GM21619 (cell line): ENCODE measurements at regions not wholly inside any gene's neighbourhood (a gene's known extent, or its start where the extent isn't known, plus 50 kb on each side); places are given as distances from the start of the nearest gene placed in this dataset.
"Not testable (repeated sequence)": the region's sequence is repeated elsewhere in the genome, so short reads cannot be mapped to it uniquely, and the experiment has no call there.

Experiments used
- ATAC-seq: cut with Tn5 transposase; IDR thresholded peaks from one replicate; pipeline ENCODE4 v1.9.1; 2021; ENCODE audit not compliant: unreplicated experiment

DNA sequence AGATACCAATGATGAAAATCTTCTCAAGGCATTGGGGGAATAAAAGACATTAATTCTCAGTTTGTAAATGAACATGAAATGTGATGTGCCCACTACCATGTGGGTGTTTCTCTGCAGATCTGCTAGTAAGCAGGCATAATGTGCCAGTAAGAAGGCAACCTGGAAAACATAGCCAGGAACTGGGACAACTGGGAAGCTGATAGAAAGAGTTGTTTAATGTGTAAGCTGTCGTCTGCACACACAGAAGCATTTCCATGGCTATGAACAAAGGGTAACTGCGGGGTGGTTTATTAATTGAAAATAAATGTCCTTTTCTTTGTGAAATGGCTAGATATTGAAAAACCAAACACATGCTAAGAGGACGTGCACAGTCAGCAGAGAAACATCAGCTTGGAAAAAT, 52.0 kb downstream of the ZC3H11B start:
- no peak for ATAC-seq

DNA sequence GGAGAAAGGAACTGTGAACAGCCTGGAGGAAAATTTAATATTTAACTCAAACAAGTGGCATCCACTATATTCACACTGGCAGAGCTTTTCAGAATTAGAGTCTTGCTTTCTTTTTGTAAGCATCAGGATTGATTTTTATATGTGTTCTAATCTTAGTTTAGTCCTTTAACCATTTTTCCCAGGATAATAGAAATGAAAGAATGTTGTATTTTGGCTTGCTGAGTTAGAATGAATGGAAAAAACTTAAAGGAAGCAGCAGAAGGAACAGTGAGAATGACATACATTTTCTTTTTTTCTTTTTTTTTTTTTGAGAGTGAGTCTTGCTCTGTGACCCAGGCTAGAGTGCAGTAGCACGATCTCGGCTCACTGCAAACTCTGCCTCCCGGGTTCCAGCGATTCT, 53.0 kb downstream of the ZC3H11B start:
- no peak for ATAC-seq

DNA sequence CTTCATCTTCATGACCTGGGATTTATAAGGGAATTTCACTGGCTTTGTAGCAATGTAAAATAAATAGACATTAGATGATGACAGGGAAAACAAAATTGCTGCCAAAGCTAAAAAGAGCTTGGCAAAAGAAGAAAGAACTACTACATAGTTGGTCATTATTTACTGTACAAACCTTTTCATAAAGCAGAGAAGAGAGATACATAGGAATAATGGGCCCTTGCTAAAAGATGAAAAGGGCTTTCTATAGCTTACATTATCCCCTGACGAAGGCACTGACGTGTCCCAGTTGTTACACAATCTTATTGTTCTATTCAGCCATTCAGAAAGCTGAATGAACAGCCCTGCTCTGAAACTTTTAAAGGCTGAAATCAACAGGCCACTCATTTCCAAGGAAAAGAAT, 57.1 kb downstream of the ZC3H11B start:
- ATAC-seq: no peak

DNA sequence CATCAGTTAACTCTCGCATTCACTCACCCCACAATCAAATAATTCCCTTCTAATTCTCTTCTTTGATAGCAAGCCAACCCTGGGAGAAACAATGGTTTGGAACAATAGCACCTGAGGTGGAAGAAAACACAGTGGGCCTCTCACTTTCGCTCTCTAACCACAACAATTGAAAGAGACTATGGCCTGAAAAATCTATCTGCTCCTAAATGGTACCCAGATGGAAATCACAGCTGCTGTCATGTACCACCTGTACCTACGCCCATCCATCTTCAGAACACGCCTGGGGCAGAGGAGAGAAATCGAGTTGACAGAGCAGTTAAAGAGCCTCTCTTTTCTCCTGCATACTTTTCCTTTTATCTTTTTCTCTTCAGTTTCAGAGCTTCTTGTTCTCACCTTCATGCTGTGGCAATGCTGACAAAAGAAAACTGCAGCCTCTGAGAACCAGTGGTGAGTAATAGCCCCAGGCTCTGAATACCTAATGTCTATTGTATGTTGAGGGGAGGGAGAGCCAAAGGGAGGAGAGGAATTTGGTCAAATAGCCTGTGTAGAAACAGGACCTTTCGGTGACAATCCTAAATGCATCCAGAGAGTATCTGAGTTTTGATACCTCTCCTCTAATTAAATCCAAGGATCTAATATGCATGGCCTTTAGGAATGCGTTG, 57.7 kb downstream of the ZC3H11B start:
- no peak for ATAC-seq

DNA sequence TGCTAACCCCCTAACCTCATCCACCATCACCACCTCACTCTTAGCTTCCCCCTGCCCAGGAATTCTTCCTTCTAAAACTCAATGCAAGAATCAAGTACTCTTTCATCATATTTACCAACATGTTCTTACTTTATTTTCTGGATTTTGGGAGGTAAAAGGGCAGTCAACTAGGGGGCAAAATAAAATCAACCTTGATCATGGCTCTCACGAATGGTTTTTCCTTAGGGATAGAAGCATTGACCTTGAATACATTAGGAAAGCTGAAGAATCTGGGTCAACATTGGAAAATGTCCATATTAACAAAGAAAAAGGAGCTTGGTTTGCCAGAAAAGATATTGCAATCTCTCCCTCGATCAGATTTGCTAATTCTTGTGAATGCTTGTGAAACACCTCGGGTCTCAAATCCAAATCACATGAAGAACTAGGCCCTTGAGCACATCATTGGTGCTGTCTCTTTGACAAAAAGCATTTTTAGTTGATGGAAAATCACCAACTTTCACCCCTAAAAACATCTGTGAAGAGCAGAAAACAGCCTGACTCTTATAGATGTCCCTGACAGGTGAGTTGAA, 58.9 kb downstream of the ZC3H11B start:
- no peak for ATAC-seq

DNA sequence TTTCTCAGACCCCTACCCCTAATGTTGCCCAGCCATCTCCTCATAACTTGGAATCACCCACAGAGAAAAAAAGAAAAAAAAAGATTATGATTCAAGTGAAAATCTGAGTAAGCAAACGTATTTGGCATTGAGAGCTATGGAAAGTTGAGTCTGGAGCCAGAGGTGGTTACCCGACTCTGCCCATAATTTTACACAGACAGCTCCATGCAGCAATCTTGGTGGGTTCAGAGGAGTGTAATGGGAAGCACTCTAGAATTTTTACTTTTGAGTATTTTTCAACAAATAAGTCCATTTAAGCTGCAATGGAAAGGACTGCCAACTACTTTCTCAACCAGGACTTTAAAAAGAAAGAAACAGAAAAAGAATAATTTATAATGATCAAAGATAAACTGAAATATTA, 62.7 kb downstream of the ZC3H11B start:
- ATAC-seq: no peak

DNA sequence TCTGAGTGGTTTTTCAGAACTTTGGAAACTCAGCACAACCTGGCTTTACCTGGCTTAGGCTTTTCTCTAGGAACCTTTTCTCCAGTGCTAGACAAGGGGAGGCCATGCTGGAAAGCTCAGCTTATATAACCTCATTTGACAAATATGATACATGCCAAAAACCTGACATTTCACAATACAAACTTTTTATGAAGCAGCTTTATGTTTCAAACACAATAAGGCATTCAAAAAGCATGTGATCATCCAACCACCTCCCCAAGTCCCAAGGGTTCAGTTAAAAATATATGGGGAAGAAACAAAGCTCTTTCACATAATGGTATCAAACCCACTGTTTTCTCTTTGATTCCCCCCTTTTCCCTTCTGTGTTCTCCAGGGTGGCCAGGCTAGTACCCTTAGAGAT, 63.7 kb downstream of the ZC3H11B start:
- no peak for ATAC-seq

DNA sequence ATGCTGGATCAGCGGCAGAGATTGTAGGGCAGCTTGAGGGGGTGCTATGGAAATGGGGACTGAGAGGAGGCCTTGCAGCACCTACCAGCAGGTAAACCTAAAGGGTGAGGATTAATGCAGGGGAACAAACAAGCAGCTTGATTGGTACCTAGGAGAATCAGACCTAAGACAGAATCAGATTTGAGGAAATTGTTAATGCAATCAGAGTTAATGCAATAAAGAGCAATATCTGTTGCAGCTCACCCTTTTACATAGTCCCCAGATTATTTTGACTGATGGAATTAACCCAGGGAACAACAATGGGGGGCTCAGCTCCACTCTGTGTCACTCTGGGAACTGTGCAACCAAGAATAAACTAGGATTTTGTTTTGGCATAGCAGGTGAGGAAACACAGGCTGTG, 64.5 kb downstream of the ZC3H11B start:
- no peak for ATAC-seq

DNA sequence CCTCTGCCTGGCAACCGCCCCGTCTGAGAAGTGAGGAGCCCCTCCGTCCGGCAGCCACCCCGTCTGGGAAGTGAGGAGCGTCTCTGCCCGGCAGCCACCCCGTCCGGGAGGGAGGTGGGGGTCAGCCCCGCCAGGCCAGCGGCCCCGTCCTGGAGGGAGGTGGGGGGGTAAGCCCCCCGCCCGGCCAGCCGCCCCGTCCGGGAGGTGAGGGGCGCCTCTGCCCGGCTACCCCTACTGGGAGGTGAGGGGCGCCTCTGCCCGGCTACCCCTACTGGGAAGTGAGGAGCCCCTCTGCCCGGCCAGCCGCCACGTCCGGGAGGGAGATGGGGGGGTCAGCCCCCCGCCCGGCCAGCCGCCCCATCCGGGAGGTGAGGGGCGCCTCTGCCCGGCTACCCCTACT, 67.1 kb downstream of the ZC3H11B start:
- not testable (repeated sequence) for ATAC-seq

DNA sequence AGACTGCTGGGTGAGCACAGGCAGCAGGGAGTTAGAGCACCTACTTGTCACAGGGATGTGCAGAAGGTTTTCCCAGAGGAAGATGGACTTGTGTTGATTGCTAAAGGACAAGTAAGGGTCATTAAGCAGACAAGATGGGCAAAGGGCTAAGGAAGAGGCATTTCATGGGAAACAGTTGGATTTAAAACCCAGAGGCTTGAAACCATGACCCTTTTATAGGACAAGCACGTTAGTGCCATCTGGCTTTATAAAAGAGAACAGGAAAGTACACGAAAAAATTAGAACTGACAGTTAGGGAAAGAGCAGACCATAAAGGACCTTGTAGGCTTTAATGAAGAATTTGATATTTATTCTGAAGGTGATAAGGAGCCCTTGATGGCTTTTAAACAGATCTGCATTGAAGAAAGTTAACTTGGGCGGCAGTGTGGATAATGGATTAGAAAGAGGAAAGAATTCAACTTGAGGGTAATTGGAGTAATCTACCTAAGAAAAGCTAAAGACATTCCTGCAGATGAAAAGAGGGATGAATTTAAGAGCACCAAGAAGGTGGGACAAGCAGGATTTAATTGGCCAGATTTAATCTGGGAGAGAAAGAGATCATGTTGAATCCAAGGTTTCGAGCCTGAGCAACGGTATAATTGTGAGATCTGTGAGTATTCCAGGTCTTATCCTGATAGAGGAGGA, 68.6 kb downstream of the ZC3H11B start:
- ATAC-seq: no peak

DNA sequence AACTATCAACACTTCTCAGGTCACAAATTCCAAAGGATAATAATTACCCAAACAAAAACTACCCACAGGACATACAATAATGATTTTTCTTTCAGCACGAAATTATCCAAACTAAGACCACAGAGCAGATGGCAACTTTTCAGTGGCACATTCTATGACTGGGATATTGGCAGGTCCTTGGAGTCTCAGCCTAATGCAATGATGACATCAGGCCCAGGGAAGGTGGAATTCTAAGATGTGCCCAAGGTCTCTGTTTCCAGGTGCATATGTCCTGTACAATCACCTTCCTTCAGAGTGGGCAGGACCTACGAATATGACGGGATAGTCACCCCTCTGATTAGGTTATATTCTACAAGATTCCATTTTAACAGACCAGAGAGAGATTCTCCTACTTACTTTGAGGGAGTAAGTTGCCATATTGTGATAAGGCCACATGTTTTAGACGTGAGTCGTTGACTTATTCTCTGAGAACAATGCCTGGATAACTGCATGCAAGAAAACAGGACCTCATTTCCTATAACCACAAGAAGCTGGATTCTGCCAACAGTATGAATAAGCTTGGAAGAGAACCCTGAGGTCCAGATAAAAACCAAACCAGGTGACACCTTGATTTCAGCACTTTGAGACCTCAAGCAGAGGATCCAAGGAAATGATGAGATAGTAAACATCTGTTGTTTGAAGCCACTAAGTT, 69.9 kb downstream of the ZC3H11B start:
- ATAC-seq: no peak

DNA sequence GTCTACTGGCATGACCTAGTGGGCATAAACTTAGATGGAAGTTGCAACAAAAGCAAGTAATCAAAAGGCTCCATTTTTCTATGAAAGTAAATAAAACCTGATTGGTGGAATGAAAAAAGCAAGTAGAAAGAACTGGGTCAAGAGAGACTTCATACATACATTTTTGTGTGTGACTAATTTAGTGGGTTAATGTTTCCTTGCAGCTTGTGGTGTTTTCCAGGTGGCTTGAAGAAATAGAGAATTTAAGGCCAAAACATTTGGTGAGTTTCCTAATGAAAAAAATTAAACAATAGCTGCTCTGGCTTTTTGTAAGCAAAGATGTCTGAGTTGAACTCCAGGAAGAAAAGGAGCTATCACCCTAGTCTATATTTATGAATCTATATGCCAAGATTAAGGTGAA, 71.0 kb downstream of the ZC3H11B start:
- no peak for ATAC-seq

DNA sequence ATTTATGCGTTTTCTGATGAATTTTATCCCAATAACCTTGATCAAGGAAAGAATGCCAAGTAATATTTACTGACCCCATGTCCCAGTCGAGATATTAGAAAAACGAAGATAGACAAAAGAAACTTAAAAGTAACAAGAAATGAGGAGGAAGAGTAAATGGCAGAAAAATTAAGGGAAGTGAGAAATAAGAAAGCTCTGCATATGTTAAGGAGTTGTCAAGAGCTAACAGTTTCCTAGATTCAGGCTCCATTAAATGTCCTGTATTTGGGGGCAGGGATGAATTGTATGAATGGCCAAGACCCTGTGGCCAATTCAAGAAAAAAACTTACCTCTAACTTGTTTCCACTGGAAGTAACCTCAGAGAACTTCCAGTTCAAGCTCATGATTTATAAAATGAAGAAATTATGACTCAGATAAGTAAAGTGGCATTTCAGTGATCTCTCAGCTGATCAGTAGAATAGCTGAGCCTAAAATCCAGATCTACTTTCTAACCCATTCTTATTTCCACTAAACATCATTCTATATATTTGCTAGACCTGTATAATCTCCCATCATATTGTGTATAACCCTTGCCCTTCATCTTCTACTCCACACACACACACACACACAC, 73.2 kb downstream of the ZC3H11B start:
- no peak for ATAC-seq

DNA sequence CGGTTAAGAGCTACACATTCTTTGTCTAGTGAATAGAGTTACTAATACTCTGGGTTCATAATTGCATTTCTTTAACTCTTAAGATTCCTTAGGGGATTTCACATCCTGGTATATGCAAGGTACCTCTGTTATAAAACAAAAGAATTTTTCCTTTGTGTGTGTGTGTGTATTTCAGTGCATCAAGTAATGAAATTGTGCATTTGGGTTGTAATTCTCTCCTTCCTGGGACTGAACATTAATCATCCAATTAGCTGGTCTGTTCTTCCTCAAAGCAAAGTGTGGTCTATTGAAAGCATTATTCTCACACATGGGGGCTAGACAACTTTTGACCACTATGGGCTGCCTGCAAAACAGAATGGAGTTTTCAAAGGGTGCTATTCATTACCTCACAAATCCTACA, 74.0 kb downstream of the ZC3H11B start:
- ATAC-seq: no peak

DNA sequence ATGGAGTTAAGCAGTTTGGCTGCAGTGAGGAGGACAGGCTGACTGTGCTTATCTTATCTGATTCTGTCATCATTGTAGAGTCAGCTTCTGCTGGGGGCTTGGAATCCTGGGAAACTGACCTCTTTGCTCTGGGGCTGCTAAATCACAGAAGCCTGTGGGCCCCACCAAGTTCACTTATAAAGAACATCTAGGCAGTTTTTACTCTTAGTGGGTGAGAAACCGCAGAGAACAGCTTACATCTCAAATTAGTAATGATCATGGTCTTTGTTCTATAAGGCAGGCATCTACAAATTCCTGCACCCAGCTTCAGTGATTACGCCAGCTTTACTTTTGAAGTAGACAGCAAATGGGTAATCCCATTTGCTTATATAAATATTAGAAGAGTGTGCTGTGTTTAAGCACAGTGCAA, 75.7 kb downstream of the ZC3H11B start:
- ATAC-seq: no peak

DNA sequence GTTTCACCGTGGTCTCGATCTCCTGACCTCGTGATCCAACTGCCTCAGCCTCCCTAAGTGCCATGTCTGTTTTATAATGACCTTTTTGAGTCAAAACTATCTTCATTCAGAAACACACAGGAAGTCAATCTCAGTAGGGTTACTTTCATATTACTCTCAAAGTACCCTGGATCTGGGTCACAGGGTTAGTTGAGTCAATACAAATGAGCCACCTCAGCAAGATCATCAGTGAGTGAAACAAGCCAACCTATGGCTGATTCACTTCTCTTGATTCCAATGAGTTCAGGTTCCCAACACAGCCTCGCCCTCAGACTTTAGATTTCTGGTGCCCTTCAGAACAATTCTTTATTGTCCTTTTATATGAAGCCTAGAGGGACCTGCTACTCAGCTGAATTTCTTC, 76.9 kb downstream of the ZC3H11B start:
- ATAC-seq: no peak

DNA sequence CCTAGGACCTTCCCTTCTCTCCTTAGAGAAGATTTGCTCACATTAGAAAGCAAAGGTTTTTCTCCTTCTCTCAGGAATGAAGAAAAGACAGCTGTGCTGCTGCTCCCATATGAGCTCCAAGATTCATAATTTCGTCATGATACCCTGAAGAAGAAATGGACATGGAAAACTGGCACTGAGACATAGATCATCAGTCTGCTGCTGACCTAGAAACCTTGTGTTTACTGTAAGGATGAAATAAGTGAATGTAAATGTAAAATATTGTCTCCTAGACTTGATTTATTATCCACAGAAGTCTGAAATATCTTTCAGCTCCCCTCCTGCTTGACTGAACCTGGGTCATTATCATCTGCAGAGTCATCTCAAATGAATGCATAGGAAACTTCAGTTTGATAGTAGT, 77.9 kb downstream of the ZC3H11B start:
- ATAC-seq: no peak

DNA sequence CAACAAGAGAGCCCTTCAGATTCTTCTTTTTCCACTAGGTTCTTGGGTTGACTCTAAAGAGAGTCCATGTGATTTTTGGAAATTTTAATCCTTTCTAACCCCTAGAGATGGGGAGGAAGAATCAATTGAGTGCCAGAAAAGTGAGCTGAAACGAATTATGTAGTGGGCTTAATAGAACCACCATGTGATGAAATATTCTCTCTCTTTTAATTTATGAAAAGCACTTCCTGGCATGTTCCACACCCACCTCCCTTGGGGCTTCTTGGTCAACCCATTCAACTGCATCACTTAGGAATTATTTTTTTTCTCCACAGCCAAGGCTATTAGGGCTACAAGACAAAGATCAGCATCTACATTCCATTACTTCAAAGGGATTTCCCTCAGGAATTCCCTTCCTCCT, 79.6 kb downstream of the ZC3H11B start:
- no peak for ATAC-seq

DNA sequence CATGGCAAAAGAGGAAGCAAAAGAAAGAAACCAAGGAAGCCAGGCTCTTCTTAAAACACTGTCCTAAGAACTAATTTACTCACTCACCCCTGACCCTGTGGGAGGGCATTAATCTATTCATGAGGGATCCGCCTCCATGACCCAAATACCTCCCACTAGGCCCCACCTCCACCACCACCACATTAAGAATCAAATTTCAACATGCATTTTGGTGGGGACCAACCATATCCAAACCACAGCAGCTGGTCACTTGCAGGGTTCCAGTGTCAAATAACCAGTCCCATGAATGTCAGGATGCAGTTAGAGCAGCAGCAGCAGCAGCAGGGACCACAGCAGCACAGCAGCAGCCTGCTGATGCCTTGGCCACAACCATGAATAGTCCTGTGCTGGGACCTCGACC, 83.8 kb downstream of the ZC3H11B start:
- ATAC-seq: no peak

DNA sequence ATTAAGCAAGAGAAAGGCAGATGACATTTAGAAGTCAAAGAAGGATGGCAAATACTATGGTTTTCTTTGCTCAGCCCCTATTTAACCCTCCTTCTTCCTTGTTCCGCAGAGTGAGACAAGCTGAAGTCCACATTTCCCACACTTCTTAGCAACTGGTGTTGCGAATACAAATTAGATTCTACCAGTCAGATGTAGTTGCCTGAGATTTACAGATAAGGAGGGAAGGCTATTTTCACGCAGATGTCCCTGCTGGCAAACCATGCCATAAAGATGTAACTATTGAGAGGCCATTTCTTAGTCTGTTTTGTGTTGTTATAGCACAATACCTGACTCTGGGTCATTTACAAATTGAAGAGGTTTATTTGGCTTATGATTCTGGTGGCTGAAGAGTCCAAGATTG, 84.3 kb downstream of the ZC3H11B start:
- no peak for ATAC-seq

DNA sequence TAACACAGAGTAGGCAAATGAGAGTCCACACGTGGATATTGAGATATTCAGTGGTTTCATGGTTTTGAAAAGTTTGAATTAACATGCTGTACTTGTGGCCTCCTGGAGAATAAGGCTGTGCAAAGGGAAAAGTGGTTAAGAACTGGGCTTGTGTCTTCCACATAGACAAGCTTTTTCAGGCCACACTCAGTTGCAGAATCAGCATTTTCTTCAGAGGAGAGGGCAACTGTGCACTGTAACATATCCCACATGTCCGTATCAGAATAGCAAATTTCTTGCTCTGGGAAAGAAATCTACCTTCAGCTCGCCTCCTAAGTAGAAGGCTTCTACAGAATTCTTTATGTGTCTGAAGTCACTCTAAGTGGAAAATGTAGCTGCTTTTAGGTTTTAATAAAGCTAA, 84.9 kb downstream of the ZC3H11B start:
- ATAC-seq: no peak

DNA sequence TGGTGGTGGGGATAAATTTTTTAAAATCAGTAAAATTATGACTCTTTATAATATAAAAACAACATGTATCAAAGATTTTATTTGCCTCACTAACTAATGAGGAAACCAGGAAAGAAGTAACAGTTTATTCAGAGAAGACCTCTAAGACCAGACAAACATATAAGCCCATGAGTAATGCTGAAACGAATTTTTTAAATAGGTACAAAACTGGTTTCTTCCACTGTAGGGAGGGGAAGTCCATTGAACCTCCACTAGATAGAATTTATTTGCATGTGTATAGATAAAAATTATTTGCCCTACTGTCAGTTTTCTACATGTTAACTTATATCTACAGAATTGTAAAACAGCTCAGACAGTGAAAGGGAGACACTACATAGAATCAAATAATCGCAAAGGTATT, 86.8 kb downstream of the ZC3H11B start:
- ATAC-seq: no peak
